GM12892 (cell line): ENCODE measurements at regions not wholly inside any gene's neighbourhood (a gene's known extent, or its start where the extent isn't known, plus 50 kb on each side); places are given as distances from the start of the nearest gene placed in this dataset.

ENCODE experiments used
- DNase-seq: peaks from one replicate; pipeline ENCODE4 v3.0.0; 2011; ENCODE audit not compliant: insufficient read length
- FAIRE-seq: peaks from 2 replicates; lab custom pipeline; 2011; peaks lifted over from hg19 to GRCh38; lab: Jason Lieb, UNC
- POLR2A ChIP-seq: IDR thresholded peaks from 2 replicates; pipeline ENCODE4 v1.6.1; 2011; ENCODE audit warnings: low read depth, low read length, control low read depth
- POLR2AphosphoS5 ChIP-seq: IDR thresholded peaks from 2 replicates; pipeline ENCODE4 v1.6.1; 2011; ENCODE audit warnings: low read depth, low read length, control low read depth
- TAF1 ChIP-seq: IDR thresholded peaks from 2 replicates; pipeline ENCODE4 v1.6.1; 2011; ENCODE audit warnings: low read depth, mild to moderate bottlenecking, control low read depth, low read length, borderline replicate concordance

DNA sequence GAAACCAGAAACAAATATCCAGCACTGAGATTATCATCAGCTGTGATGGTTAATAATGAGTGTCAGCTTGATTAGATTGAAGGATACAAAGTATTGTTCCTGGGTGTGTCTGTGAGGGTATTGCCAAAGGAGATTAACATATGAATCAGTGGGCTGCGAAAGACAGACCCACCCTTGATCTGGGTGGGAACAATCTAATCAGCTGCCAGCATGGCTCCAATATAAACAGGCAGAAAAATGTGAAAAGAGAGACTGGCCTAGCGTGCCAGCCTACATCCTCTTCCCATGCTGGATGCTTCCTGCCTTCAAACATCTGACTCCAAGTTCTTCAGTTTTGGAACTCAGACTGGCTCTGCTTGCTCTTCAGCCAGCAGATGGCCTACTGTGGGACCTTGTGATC is 869.5 kb downstream of the SI start:
- FAIRE-seq (no peak), DNase-seq (no peak)
- TF ChIP-seq TAF1 = no peak
- no peak for TF ChIP-seq POLR2AphosphoS5

DNA sequence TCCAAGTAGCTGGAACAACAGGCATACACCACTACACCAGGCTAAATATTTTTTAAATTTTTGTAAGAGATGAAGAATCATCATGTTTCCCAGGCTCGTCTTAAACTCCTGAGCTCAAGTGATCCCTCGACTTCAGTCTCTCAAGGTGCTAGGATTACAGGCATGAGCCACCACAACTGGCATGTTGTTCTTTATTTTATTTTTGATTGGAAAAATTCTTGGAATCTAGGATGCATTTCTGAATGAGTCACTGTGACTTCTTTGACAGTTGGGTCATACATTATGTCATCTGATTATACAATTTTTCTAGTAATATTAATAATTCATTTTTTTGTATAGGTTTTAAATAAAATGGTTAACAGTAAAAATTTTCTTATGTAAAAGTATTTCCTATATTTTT is 870.2 kb downstream of the SI start:
- TF ChIP-seq TAF1 (no peak), POLR2AphosphoS5 (no peak), POLR2A (no peak)
- DNase-seq = no peak
- no peak for FAIRE-seq

DNA sequence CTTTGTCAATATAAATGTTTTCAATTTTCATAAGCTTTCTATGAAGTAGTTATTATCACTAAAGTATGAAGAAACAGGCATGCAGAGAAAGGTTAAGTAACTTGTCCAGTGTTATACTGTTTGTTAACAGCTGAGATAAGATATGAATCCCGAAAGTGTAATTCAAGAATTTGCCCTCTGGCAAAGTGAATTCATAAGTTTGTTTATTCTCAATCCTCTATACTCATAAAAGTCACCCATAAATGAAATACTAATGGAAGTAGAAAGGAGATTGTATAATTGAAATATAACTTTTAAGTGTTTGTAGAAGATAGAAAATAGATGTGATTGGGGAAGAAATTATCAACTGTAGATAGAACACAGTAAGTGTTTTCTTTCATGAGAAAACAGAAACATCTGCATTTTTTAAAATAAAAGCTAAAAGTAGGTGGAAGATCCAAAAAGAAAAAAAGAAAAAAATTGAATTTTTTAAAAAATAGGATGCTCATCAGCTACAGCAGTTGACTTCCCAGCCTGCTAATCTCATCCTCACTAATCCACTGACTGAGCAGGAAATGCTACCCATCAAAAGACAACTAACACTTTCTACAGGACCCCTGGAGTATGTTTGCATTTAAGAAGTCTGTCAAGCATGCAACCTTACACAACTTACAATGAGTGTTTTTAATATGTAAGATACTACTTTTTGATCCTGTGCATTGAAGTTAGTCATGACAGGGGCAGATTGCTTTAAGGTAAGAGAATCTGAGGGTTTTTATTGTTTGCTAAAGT is 878.1 kb downstream of the SI start:
- TF ChIP-seq POLR2AphosphoS5 (no peak), TAF1 (no peak), POLR2A (no peak)
- DNase-seq (no peak), FAIRE-seq (no peak)

DNA sequence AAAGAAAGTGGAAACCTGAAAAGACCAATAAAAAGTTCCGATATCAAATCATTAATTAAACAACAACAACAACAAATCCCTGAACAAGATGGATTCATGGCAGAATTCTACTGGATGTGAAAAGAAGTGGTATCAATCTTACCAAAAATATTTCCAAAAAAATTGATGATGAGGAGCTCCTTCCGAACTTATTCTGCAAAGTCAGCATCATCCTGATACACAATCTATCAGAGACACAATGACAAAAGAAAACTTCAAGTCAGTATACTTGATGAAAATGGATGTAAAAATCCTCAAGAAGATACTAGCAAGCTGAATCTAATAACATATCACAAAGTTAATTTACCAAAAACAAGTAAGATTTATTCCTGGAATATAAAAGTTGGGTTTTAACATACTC is 881.8 kb downstream of the SI start:
- FAIRE-seq (no peak), DNase-seq (no peak)
- TF ChIP-seq TAF1 (no peak), POLR2A (no peak), POLR2AphosphoS5 (no peak)

DNA sequence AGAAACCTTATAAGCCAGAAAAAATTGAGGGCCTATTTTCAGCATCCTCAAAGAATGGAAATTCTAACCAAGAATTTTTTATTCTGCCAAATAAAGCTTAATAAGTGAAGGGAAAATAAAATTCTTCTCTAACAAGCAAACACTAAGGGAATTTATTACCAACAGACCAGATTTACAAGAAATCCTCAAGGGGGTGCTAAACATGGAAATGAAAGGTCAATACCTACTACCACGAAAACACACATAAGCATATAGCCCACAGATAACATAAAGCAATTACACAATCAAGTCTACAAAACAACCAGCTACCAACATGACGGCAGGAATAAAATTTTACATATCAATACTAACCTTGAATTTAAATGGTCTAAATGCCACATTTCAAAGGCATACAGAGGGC is 883.5 kb downstream of the SI start:
- DNase-seq = no peak
- FAIRE-seq = no peak
- TF ChIP-seq POLR2A = no peak
- no peak for TF ChIP-seq POLR2AphosphoS5
- TF ChIP-seq TAF1 = no peak

DNA sequence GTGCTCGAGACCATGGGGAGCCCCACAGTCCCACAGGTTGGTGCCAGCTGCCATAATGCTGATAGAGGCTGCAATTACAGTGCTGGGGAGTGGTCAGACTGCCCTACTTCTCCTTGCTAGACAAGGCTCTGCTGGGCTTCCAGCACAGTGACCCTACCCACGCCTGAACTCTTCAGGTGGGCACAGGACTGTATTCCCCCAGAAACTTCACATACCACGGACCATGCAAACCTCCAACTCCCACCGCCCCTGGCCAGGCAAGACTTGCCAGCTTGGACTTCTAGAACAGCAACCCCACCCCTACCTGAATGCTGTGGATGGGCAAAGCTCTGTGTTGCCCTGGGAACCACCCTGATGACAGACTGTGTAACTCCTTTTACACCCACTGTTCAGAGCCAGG is 885.3 kb downstream of the SI start:
- FAIRE-seq (no peak), DNase-seq (no peak)
- no peak for TF ChIP-seq POLR2A
- TF ChIP-seq TAF1 = no peak
- TF ChIP-seq POLR2AphosphoS5 = no peak

DNA sequence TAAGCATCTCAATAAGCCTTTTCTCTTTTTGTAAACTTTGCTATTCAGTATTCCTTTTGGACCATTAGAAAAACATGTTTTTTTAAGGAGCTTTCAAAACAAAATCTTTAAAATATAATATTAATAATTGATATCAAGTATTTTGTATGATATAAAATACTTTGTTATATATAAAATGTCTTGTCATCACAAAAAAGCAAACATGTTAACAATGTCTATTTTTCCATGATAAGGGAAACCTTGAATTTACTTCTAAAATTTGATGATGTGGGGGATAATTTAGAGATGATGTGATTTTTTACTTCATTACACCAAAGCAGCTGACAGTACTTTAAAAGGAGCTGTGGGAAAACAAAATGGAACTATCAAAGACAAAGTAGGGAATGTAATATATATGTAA is 887.7 kb downstream of the SI start:
- FAIRE-seq = no peak
- no peak for TF ChIP-seq POLR2A
- TF ChIP-seq POLR2AphosphoS5 = no peak
- TF ChIP-seq TAF1 = no peak
- no peak for DNase-seq

DNA sequence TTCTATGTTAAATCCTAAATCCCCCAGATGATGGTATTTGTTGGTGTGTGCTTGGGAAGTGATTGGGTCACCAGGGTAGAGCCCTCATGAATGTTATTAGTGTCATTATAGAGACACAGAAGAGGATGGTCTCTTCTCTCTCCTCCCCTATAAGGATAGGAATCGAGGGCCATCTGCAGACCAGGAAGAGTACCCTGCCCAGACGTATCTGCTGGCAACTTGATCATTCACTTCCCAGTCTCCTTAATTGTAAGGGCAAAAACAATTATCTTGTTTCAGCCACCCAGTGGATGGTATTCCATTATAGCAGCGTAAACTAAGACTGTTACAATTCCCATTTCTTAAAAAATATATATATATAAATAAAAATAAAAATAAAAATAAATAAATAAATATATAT is 892.2 kb downstream of the SI start:
- TF ChIP-seq TAF1 (no peak), POLR2A (no peak), POLR2AphosphoS5 (no peak)
- no peak for DNase-seq
- no peak for FAIRE-seq

DNA sequence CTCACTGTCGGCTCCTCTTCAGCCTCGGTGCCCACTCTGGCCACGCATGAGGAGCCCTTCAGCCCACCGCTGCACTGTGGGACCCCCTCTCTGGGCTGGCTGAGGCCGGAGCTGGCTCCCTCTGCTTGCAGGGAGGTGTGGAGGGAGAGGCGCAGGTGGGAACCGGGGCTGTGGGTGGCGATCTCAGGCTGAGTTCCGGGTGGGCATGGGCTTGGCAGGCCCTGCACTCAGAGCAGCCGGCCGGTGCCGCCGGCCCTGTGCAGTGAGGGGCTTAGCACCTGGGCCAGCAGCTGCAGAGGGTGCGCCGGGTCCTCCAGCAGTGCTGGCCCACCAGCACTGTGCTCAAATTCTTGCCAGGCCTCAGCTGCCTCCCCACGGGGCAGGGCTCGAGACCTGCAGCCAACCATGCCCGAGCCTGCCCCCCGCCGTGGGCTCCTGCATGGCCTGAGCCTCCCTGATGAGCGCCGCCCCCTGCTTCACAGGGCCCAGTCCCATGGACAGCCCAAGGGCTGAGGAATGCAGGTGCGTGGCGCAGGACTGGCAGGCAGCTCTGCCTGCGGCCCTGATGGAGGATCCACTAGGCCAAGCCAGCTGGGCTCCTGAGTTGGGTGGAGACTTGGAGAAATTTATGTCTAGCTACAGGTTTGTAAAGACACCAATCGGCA is 899.1 kb downstream of the SI start:
- DNase-seq (no peak), FAIRE-seq (no peak)
- TF ChIP-seq POLR2AphosphoS5 = no peak
- no peak for TF ChIP-seq POLR2A
- TF ChIP-seq TAF1 = no peak

DNA sequence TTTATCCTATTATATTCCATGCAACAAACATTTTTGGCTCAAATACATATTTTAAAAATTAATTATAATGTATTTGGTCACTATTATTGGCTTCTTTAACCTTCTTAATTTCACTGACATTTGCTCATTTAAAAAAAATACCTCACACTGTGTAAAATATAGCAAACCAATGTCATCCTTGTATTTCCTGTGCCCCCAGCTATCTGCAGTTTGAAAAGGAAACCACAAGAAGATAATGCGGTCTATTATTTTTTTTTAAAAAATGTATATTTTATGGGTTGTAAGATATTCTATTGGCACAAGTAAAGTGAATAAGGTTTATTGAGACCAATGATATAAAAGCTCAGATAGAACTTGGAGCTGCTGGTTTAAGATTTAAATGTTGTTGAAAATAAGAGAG is 904.2 kb downstream of the SI start:
- no peak for FAIRE-seq
- DNase-seq = no peak
- no peak for TF ChIP-seq TAF1
- no peak for TF ChIP-seq POLR2AphosphoS5
- TF ChIP-seq POLR2A = no peak

DNA sequence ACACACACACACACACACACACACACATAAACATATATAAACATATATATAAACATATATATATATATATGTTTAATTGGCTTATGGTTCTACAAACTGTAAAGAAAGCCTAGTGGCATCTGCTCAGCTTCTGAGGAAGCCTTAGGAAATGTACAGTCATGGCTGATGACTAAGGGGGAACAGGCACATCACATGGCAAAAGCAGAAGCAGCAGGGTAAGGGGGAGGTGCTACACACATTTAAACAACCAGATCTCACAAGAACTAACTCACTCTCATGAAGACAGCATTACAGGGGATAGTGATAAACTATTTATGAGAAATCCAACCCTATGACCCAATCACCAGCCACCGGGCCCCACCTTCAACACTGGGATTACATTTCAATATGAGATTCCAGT is 922.9 kb downstream of the SI start:
- FAIRE-seq (no peak), DNase-seq (no peak)
- TF ChIP-seq POLR2A (no peak), POLR2AphosphoS5 (no peak), TAF1 (no peak)

DNA sequence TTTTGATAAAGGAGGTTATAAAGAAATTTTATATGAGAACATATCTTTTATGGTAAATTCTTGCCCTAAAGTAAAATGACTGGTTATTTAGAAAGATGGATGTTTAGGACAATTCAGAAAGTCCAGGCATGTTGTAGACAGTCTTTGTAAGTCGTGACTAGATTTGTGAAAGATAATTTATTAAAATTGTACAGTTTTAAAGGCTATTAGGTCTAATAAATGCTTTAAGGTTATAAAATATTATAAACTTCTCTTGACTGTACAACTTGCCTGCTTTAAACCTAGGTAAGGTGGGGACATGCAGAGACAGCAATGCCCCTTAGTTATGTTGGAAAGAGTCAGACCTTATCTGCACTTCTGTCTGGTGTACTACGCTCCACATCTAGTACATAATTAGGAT is 933.5 kb downstream of the SI start:
- DNase-seq (no peak), FAIRE-seq (no peak)
- TF ChIP-seq POLR2A = no peak
- TF ChIP-seq TAF1 = no peak
- TF ChIP-seq POLR2AphosphoS5 = no peak

DNA sequence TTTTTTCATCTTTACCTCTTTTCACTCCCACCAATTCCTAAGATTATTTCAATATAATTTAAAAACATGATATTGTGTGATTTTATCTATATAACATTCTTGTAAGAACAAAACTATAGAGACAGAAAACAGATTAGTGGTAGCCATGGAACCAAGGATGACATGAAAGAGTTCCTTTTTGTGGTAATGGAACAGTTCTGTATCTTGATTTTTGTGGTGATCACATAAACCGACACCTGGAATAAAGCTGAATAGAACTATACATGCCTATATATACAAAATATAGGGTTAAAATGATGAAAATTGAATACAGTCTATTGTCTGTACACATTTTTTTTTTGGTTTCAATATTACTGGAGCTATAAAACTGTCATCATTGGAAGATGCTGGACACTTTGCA is 945.4 kb downstream of the SI start:
- no peak for DNase-seq
- no peak for TF ChIP-seq POLR2AphosphoS5
- TF ChIP-seq TAF1 = no peak
- TF ChIP-seq POLR2A = no peak
- no peak for FAIRE-seq
